ENCODE measurements at regions not wholly inside any gene's neighbourhood (a gene's known extent, or its start where the extent isn't known, plus 50 kb on each side); places are given as distances from the start of the nearest gene placed in this dataset.
"Not testable (repeated sequence)": the region's sequence is repeated elsewhere in the genome, so short reads cannot be mapped to it uniquely, and the experiment has no call there.

DNA sequence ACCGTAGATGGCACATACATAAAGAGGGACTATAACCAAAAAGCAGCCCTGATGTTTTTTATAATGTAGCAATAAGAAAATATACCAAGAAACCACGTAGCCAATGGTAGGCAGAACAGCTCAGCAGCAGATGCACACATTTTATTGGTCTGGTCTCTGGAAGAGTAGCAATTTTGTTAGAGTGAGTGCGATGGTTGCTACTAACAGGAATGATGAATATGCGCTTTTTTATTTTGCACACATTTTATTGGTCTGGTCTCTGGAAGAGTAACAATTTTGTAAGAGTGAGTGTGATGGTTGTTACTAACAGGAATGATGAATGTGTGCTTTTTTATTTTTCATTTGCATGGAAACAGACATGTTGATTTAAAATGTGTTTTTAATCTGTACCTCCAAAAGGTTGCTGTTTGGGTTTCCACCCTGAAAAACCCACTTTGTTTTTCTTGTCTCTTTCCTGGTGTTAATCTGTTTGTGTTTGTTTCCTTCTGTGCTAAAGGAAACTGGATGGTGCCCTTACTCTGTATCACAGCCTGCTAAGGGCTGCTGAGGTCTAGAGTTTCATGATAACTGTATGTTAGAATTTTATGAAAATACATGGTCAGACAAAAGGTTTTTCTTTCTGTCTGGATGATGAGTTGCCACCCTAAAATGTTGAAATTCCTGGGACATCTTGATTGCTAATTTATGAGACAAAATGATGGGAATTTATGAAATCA lies 221.1 kb downstream of the ZNF37A start:
- H3T11ph ChIP-seq (ENCODE audit: low read length); H3K23ac ChIP-seq (ENCODE audit: insufficient read length, low read depth, low read length); H4K5ac ChIP-seq (ENCODE audit: insufficient read length, low read depth, low read length); H2BK20ac ChIP-seq (ENCODE audit: low read depth, low read length, poor library complexity, severe bottlenecking); H3K56ac ChIP-seq (ENCODE audit: insufficient read length, low read depth, low read length); H3K4me3 Mint-ChIP-seq; H3K27me3 ChIP-seq (ENCODE audit: insufficient read depth, low read length); H3K27ac Mint-ChIP-seq; H2BK120ac ChIP-seq (ENCODE audit: low read depth, low read length, poor library complexity, severe bottlenecking); H3K4me1 ChIP-seq (ENCODE audit: insufficient read depth, low read length); H3K18ac ChIP-seq (ENCODE audit: insufficient read length, low read depth, low read length); H2BK15ac ChIP-seq (ENCODE audit: low read depth, low read length); H4K91ac ChIP-seq (ENCODE audit: insufficient read length, low read depth, low read length); H3K4ac ChIP-seq (ENCODE audit: low read depth, low read length); H2BK5ac ChIP-seq (ENCODE audit: insufficient read length, low read length); H3K14ac ChIP-seq (ENCODE audit: insufficient read depth, low read length); H3K9ac ChIP-seq (ENCODE audit: extremely low read depth, insufficient read length, low read length); H3K27me3 Mint-ChIP-seq (ENCODE audit: low read depth); H2BK12ac ChIP-seq (ENCODE audit: insufficient read length, low read depth, low read length); H3K4me1 Mint-ChIP-seq; H2AFZ ChIP-seq (ENCODE audit: low read length); H3K27ac ChIP-seq (ENCODE audit: insufficient read length, low read depth, low read length); H3K4me2 ChIP-seq (ENCODE audit: insufficient read depth, insufficient read length, low read length); H3K79me2 ChIP-seq (ENCODE audit: insufficient read depth, low read length); H2AK5ac ChIP-seq (ENCODE audit: insufficient read length, low read length); H4K20me1 ChIP-seq (ENCODE audit: control insufficient read depth, insufficient read depth, insufficient read length); H4K8ac ChIP-seq (replicated peaks; ENCODE audit: insufficient read length, low read depth, low read length); H3K23me2 ChIP-seq (ENCODE audit: insufficient read length, low read depth, low read length, poor library complexity, severe bottlenecking); DNase-seq; H3K79me1 ChIP-seq (ENCODE audit: insufficient read depth, low read depth, low read length, poor library complexity, severe bottlenecking): not testable (repeated sequence)
- H3K9me3 ChIP-seq (ENCODE audit: control insufficient read depth, low read depth, low read length) = peaks cover 31% of the 10 kb centered on the region
- WGBS (ENCODE audit: extremely low coverage, insufficient read length, low lambda C conversion rate) = no CpG with 5 or more reads among the region's 4 CpGs
- peaks cover 6 to 12% (median 7%) of the 10 kb centered on the region in 3 experiments; a peak in 5 of 7 replicates for H3K36me3 Mint-ChIP-seq (ENCODE audit: insufficient read depth in 1 of 3, low read depth in 3 of 3)
- H3K9me3 Mint-ChIP-seq = peaks cover 72 to 77% of the 10 kb centered on the region in 2 experiments

DNA sequence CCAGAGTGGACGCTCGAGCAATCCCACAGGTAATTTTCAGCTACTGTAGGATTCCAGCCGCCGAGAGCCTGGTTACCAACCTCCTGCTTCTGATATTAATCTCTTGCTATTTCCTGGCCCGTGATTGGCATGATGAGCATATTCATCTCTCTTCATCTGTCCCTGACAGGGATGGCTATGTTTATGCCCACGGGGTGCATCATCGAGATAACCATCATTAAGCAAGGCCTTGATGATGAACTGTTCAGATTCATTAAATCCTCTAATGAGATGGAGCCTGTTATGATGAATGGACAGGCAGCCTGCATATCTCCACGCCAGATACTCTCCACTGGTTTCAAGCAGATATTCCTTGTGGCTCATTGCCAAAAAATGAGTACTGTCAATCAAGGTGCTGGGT lies 227.3 kb downstream of the ZNF37A start:
- H4K5ac ChIP-seq (ENCODE audit: insufficient read length, low read depth, low read length); H3K27ac ChIP-seq (ENCODE audit: insufficient read length, low read depth, low read length); H3K9ac ChIP-seq (ENCODE audit: extremely low read depth, insufficient read length, low read length); H3K4me1 ChIP-seq (ENCODE audit: insufficient read depth, low read length); H3K79me1 ChIP-seq (ENCODE audit: insufficient read depth, low read depth, low read length, poor library complexity, severe bottlenecking); H2BK20ac ChIP-seq (ENCODE audit: low read depth, low read length, poor library complexity, severe bottlenecking); H3K79me2 ChIP-seq (ENCODE audit: insufficient read depth, low read length); H4K20me1 ChIP-seq (ENCODE audit: control insufficient read depth, insufficient read depth, insufficient read length); H2AK5ac ChIP-seq (ENCODE audit: insufficient read length, low read length); H3K4me1 Mint-ChIP-seq; H4K91ac ChIP-seq (ENCODE audit: insufficient read length, low read depth, low read length); H3T11ph ChIP-seq (ENCODE audit: low read length); H2BK120ac ChIP-seq (ENCODE audit: low read depth, low read length, poor library complexity, severe bottlenecking); H3K27ac Mint-ChIP-seq; H2BK12ac ChIP-seq (ENCODE audit: insufficient read length, low read depth, low read length); H3K56ac ChIP-seq (ENCODE audit: insufficient read length, low read depth, low read length); H3K23ac ChIP-seq (ENCODE audit: insufficient read length, low read depth, low read length); H3K14ac ChIP-seq (ENCODE audit: insufficient read depth, low read length); H2BK5ac ChIP-seq (ENCODE audit: insufficient read length, low read length); H3K4ac ChIP-seq (ENCODE audit: low read depth, low read length); H3K27me3 Mint-ChIP-seq (ENCODE audit: low read depth); H2AFZ ChIP-seq (ENCODE audit: low read length); H3K18ac ChIP-seq (ENCODE audit: insufficient read length, low read depth, low read length); H3K4me2 ChIP-seq (ENCODE audit: insufficient read depth, insufficient read length, low read length); H4K8ac ChIP-seq (replicated peaks; ENCODE audit: insufficient read length, low read depth, low read length); H3K23me2 ChIP-seq (ENCODE audit: insufficient read length, low read depth, low read length, poor library complexity, severe bottlenecking); H2BK15ac ChIP-seq (ENCODE audit: low read depth, low read length); DNase-seq; H3K4me3 Mint-ChIP-seq; H3K27me3 ChIP-seq (ENCODE audit: insufficient read depth, low read length): not testable (repeated sequence)
- H3K9me3 ChIP-seq (ENCODE audit: control insufficient read depth, low read depth, low read length) = peaks cover 33% of the 10 kb centered on the region
- Mint-ChIP-seq H3K9me3 (peaks cover 73 to 75% of the 10 kb centered on the region in 2 experiments), H3K36me3 (ENCODE audit: insufficient read depth in 1 of 3, low read depth in 3 of 3) (peaks cover 5 to 20% (median 6%) of the 10 kb centered on the region in 3 experiments; a peak in 6 of 7 replicates)
- WGBS (ENCODE audit: extremely low coverage, insufficient read length, low lambda C conversion rate) = no CpG with 5 or more reads among the region's 8 CpGs

Measured in H9 (cell line).